IMR-90 (cell line): ENCODE measurements at regions not wholly inside any gene's neighbourhood (a gene's known extent, or its start where the extent isn't known, plus 50 kb on each side); places are given as distances from the start of the nearest gene placed in this dataset.

Source experiments
- ATAC-seq: fragments of 200-7000 bp; cut with Tn5 transposase; 2 replicates; pipeline ENCODE4 v1.9.1; 2020; ENCODE audit warnings: low read depth, mild to moderate bottlenecking, moderate library complexity
- BruUV-seq: library from RNA; stranded (reverse); fragments of 400-500 nt; replicated peaks from 2 replicates; lab custom pipeline; 2021; lab: Mats Ljungman, UMichigan
- CTCF ChIA-PET: fragments of 300-600 bp; formaldehyde crosslinking; extraction: SDS; loops from one replicate; lab custom pipeline; 2021; ENCODE audit warnings: antibody characterized with exemption; lab: Yijun Ruan, JAX
- POLR2A ChIA-PET: fragments of 300-600 bp; sonication (Branson Sonifier 250); formaldehyde crosslinking; loops from one replicate; lab custom pipeline; 2022; ENCODE audit warnings: antibody characterized with exemption; ENCODE audit not compliant: unreplicated experiment; lab: Charles Lee
- DNase-seq: peaks from one replicate; pipeline ENCODE4 v3.0.0; 2013
- H2AFZ ChIP-seq: replicated peaks from 2 replicates; pipeline ENCODE3; 2013; ENCODE audit warnings: low read length, mild to moderate bottlenecking; ENCODE audit not compliant: poor library complexity
- H2AK5ac ChIP-seq: 2 replicates; pipeline ENCODE4 v1.6.1; 2013; ENCODE audit warnings: low read depth, low read length, inconsistent platforms
- H2AK9ac ChIP-seq: replicated peaks from 2 replicates; pipeline ENCODE3; 2013; ENCODE audit warnings: mild to moderate bottlenecking, low read depth, low read length, moderate library complexity; ENCODE audit not compliant: poor library complexity
- H2BK120ac ChIP-seq: 2 replicates; pipeline ENCODE4 v1.6.1; 2013; ENCODE audit warnings: low read depth, low read length, inconsistent platforms
- H2BK15ac ChIP-seq: 3 replicates; pipeline ENCODE4 v1.6.1; 2013; ENCODE audit warnings: low read depth, low read length, inconsistent platforms
- H2BK20ac ChIP-seq: 2 replicates; pipeline ENCODE4 v1.6.1; 2013; ENCODE audit warnings: low read depth, mild to moderate bottlenecking, inconsistent platforms, low read length, moderate library complexity
- H2BK5ac ChIP-seq: 2 replicates; pipeline ENCODE4 v1.6.1; 2013; ENCODE audit warnings: mild to moderate bottlenecking, low read depth, low read length, inconsistent platforms; ENCODE audit not compliant: poor library complexity, severe bottlenecking
- H3K14ac ChIP-seq: replicated peaks from 2 replicates; pipeline ENCODE4 v1.6.1; 2013; ENCODE audit warnings: low read depth, low read length, inconsistent platforms
- H3K18ac ChIP-seq: 2 replicates; pipeline ENCODE4 v1.6.1; 2013; ENCODE audit warnings: low read depth, low read length, control low read depth
- H3K23ac ChIP-seq: 2 replicates; pipeline ENCODE4 v1.6.1; 2013; ENCODE audit warnings: low read depth, low read length, inconsistent platforms
- H3K27ac ChIP-seq: 2 replicates; pipeline ENCODE4 v1.5.1; 2013; ENCODE audit warnings: mild to moderate bottlenecking, control low read depth, low read length; ENCODE audit not compliant: insufficient read depth
- H3K27me3 ChIP-seq: 2 replicates; pipeline ENCODE4 v1.6.1; 2013; ENCODE audit warnings: low read length; ENCODE audit not compliant: control insufficient read depth, insufficient read depth
- H3K36me3 ChIP-seq: 2 replicates; pipeline ENCODE4 v1.6.1; 2013; ENCODE audit warnings: low read length, mixed read lengths; ENCODE audit not compliant: control insufficient read depth, insufficient read depth
- H3K4ac ChIP-seq: 2 replicates; pipeline ENCODE4 v1.6.1; 2013; ENCODE audit warnings: low read depth, low read length, inconsistent platforms
- H3K4me1 ChIP-seq: 2 replicates; pipeline ENCODE4 v1.6.1; 2013; ENCODE audit warnings: low read length, mixed read lengths; ENCODE audit not compliant: control insufficient read depth, insufficient read depth
- H3K4me2 ChIP-seq: 2 replicates; pipeline ENCODE4 v1.6.1; 2013; ENCODE audit warnings: low read depth, mild to moderate bottlenecking, control low read depth, low read length, moderate library complexity
- H3K4me3 ChIP-seq: 2 replicates; pipeline ENCODE4 v1.5.1; 2013; ENCODE audit warnings: low read depth, mild to moderate bottlenecking, control low read depth, low read length, moderate library complexity; ENCODE audit not compliant: insufficient read depth
- H3K56ac ChIP-seq: 2 replicates; pipeline ENCODE4 v1.6.1; 2013; ENCODE audit warnings: low read length, inconsistent platforms; ENCODE audit not compliant: insufficient read depth; ENCODE audit errors: extremely low read depth
- H3K79me1 ChIP-seq, 2 experiments: 2 replicates each; pipeline ENCODE4 v1.6.1; 2013; ENCODE audit warnings: low read length in 2 of 2, inconsistent platforms in 1 of 2, low read depth in 1 of 2
- H3K9ac ChIP-seq: 2 replicates; pipeline ENCODE4 v1.6.1; 2013; ENCODE audit warnings: low read depth, low read length, control low read depth
- H3K9me1 ChIP-seq: 2 replicates; pipeline ENCODE4 v1.6.1; 2013; ENCODE audit warnings: low read length, inconsistent platforms; ENCODE audit not compliant: insufficient read depth
- H3K9me3 ChIP-seq: 2 replicates; pipeline ENCODE4 v1.6.1; 2013; ENCODE audit warnings: low read length; ENCODE audit not compliant: control insufficient read depth, insufficient read depth
- H4K20me1 ChIP-seq: 2 replicates; pipeline ENCODE4 v1.6.1; 2013; ENCODE audit warnings: low read length, inconsistent platforms; ENCODE audit not compliant: insufficient read depth
- H4K5ac ChIP-seq: 2 replicates; pipeline ENCODE4 v1.6.1; 2013; ENCODE audit warnings: mild to moderate bottlenecking, low read depth, low read length, control low read depth
- H4K8ac ChIP-seq, 2 experiments: 2 replicates each; pipeline ENCODE4 v1.6.1; 2013; ENCODE audit warnings: low read depth in 2 of 2, low read length in 2 of 2, control low read depth in 1 of 2, inconsistent platforms in 1 of 2
- H4K91ac ChIP-seq: 2 replicates; pipeline ENCODE4 v1.6.1; 2013; ENCODE audit warnings: low read depth, low read length, inconsistent platforms; ENCODE audit not compliant: insufficient read depth
- BHLHE40 ChIP-seq: fragments of 150-350 bp; IDR thresholded peaks from 2 replicates; pipeline ENCODE4 v1.6.1; 2016; ENCODE audit warnings: mild to moderate bottlenecking, low read depth, low read length
- CEBPB ChIP-seq: IDR thresholded peaks from 2 replicates; pipeline ENCODE4 v1.6.1; 2012; ENCODE audit warnings: low read depth, low read length, improper control_type of control experiment
- CHD1 ChIP-seq: IDR thresholded peaks from 2 replicates; pipeline ENCODE4 v1.6.1; 2012; ENCODE audit warnings: low read depth, low read length, improper control_type of control experiment
- FOS ChIP-seq: fragments of 150-350 bp; IDR thresholded peaks from 2 replicates; pipeline ENCODE4 v1.6.1; 2016; ENCODE audit warnings: low read depth, low read length
- MAFK ChIP-seq: IDR thresholded peaks from 2 replicates; pipeline ENCODE4 v1.6.1; 2012; ENCODE audit warnings: low read depth, low read length, improper control_type of control experiment
- MAZ ChIP-seq: IDR thresholded peaks from 2 replicates; pipeline ENCODE4 v1.6.1; 2012; ENCODE audit warnings: low read depth, mild to moderate bottlenecking, low read length, improper control_type of control experiment, moderate library complexity, borderline replicate concordance
- MXI1 ChIP-seq: IDR thresholded peaks from 2 replicates; pipeline ENCODE4 v1.6.1; 2012; ENCODE audit warnings: low read depth, mild to moderate bottlenecking, low read length, moderate library complexity, borderline replicate concordance
- NFE2L2 ChIP-seq: fragments of 150-350 bp; IDR thresholded peaks from 2 replicates; pipeline ENCODE4 v1.6.1; 2016; ENCODE audit warnings: low read depth, mild to moderate bottlenecking, low read length
- POLR2A ChIP-seq: IDR thresholded peaks from 2 replicates; pipeline ENCODE4 v1.6.1; 2012; ENCODE audit warnings: mild to moderate bottlenecking, low read depth, low read length
- RAD21 ChIP-seq: IDR thresholded peaks from 2 replicates; pipeline ENCODE4 v1.6.1; 2012; ENCODE audit warnings: low read length, improper control_type of control experiment
- RCOR1 ChIP-seq: IDR thresholded peaks from 2 replicates; pipeline ENCODE4 v1.6.1; 2012; ENCODE audit warnings: mild to moderate bottlenecking, low read length, improper control_type of control experiment; ENCODE audit not compliant: insufficient replicate concordance
- RFX5 ChIP-seq: IDR thresholded peaks from 2 replicates; pipeline ENCODE4 v1.8.0; 2012; ENCODE audit warnings: low read depth, mild to moderate bottlenecking, low read length, moderate library complexity
- SMC3 ChIP-seq: fragments of 150-350 bp; IDR thresholded peaks from 2 replicates; pipeline ENCODE4 v1.6.1; 2016; ENCODE audit warnings: low read depth, mild to moderate bottlenecking, antibody characterized with exemption, low read length, moderate library complexity
- dilution Hi-C: fragments of 300-500 bp; cut with HindIII; formaldehyde crosslinking; loops from one replicate; pipeline ENCODE4 v1.14.3; 2018; ENCODE audit warnings: low sequenced_read_pairs; ENCODE audit not compliant: unreplicated experiment
- in situ Hi-C: fragments of 300-500 bp; cut with MboI; formaldehyde crosslinking; loops from 3 replicates; pipeline ENCODE4 v1.14.3; 2019; ENCODE audit warnings: low sequenced_read_pairs, inconsistent platforms, mixed read lengths
- intact Hi-C: fragments of 100-400 bp; cut with micrococcal nuclease; formaldehyde crosslinking; loops from 2 replicates; pipeline ENCODE4 v1.10.0; 2022
- TF ChIP-seq, protein P1 (sequence below): conservative IDR thresholded peaks from 2 replicates; pipeline ENCODE4 v1.5.1; 2012; ENCODE audit warnings: mild to moderate bottlenecking, low read depth, low read length, improper control_type of control experiment
- TF ChIP-seq, protein P2 (sequence below): fragments of 150-350 bp; IDR thresholded peaks from 2 replicates; pipeline ENCODE4 v1.6.1; 2016; ENCODE audit warnings: low read depth, mild to moderate bottlenecking, low read length, moderate library complexity, borderline replicate concordance
- TF ChIP-seq, protein P3 (sequence below): fragments of 150-350 bp; IDR thresholded peaks from 2 replicates; pipeline ENCODE4 v1.6.1; 2017; ENCODE audit warnings: mild to moderate bottlenecking, antibody characterized with exemption, low read length, low read depth

DNA sequence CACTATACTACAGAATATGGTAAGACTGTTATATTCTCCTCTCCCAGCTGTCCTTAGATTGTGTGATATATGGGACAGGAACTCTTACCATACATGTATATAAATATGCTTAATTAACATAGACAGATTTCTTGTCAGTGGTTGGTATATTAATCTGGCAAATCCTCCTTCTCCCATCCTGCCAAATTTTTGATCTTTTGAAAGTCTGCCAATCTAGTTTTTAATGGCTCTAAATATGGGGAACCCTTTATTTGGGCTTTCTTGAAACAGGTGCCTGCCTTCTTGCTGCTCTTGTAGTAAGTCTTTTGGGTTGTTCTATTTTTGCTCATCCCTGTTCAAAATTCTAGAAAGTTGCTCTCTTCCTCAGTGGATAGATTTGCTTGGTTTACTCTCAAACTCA lies 63.5 kb downstream of the SPATA31D1 start:
- ATAC-seq (no peak), DNase-seq (no peak)
- no peak overlapping the region for H3K18ac ChIP-seq
- ChIA-PET POLR2A (no interaction called here), CTCF (no interaction called here)
- no peaks in the 10 kb centered on the region for H4K20me1 ChIP-seq
- dilution Hi-C loops = no loop called here
- H2BK5ac ChIP-seq = no peak overlapping the region
- H3K4me2 ChIP-seq = no peak overlapping the region
- H4K5ac ChIP-seq = no peak overlapping the region
- H3K9me3 ChIP-seq = no peaks in the 10 kb centered on the region
- no peak overlapping the region for H4K91ac ChIP-seq
- no peak overlapping the region for H2AK5ac ChIP-seq
- no peak overlapping the region for H3K56ac ChIP-seq
- H2AK9ac ChIP-seq = no peak overlapping the region
- H3K79me1 ChIP-seq = no peaks in the 10 kb centered on the region
- H3K9me1 ChIP-seq = 0 out of 2 replicates have a peak, but pooled peaks cover 3% of the 10 kb centered on the region
- H4K8ac ChIP-seq = no peak overlapping the region
- no peaks in the 10 kb centered on the region for H3K4me1 ChIP-seq
- no peak overlapping the region for H2BK15ac ChIP-seq
- H2BK20ac ChIP-seq = no peak overlapping the region
- H3K14ac ChIP-seq = no peak overlapping the region
- no peak overlapping the region for H3K27ac ChIP-seq
- no peaks in the 10 kb centered on the region for H3K36me3 ChIP-seq
- no peak overlapping the region for H3K23ac ChIP-seq
- H3K4me3 ChIP-seq = no peak overlapping the region
- no peak overlapping the region for H3K9ac ChIP-seq
- H3K27me3 ChIP-seq = no peaks in the 10 kb centered on the region
- intact Hi-C loops = no loop called here
- in situ Hi-C loops = no loop called here
- no TSS peak for BruUV-seq
- no peak overlapping the region for H3K4ac ChIP-seq
- no peak overlapping the region for H2AFZ ChIP-seq
- no peak overlapping the region for H2BK120ac ChIP-seq
- TF ChIP-seq MAFK (no peak), FOS (no peak), BHLHE40 (no peak), POLR2A (no peak), NFE2L2 (no peak), SMC3 (no peak), MAZ (no peak), RAD21 (no peak), CHD1 (no peak), CEBPB (no peak), MXI1 (no peak), RFX5 (no peak), RCOR1 (no peak)
- TF ChIP-seq, protein P1, sequence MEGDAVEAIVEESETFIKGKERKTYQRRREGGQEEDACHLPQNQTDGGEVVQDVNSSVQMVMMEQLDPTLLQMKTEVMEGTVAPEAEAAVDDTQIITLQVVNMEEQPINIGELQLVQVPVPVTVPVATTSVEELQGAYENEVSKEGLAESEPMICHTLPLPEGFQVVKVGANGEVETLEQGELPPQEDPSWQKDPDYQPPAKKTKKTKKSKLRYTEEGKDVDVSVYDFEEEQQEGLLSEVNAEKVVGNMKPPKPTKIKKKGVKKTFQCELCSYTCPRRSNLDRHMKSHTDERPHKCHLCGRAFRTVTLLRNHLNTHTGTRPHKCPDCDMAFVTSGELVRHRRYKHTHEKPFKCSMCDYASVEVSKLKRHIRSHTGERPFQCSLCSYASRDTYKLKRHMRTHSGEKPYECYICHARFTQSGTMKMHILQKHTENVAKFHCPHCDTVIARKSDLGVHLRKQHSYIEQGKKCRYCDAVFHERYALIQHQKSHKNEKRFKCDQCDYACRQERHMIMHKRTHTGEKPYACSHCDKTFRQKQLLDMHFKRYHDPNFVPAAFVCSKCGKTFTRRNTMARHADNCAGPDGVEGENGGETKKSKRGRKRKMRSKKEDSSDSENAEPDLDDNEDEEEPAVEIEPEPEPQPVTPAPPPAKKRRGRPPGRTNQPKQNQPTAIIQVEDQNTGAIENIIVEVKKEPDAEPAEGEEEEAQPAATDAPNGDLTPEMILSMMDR = no peak
- TF ChIP-seq, protein P2, sequence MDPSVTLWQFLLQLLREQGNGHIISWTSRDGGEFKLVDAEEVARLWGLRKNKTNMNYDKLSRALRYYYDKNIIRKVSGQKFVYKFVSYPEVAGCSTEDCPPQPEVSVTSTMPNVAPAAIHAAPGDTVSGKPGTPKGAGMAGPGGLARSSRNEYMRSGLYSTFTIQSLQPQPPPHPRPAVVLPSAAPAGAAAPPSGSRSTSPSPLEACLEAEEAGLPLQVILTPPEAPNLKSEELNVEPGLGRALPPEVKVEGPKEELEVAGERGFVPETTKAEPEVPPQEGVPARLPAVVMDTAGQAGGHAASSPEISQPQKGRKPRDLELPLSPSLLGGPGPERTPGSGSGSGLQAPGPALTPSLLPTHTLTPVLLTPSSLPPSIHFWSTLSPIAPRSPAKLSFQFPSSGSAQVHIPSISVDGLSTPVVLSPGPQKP = no peak
- TF ChIP-seq, protein P3, sequence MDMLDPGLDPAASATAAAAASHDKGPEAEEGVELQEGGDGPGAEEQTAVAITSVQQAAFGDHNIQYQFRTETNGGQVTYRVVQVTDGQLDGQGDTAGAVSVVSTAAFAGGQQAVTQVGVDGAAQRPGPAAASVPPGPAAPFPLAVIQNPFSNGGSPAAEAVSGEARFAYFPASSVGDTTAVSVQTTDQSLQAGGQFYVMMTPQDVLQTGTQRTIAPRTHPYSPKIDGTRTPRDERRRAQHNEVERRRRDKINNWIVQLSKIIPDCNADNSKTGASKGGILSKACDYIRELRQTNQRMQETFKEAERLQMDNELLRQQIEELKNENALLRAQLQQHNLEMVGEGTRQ = no peak
